Suprapubic skin (tissue), 4 donors: ENCODE measurements at regions not wholly inside any gene's neighbourhood (a gene's known extent, or its start where the extent isn't known, plus 50 kb on each side); places are given as distances from the start of the nearest gene placed in this dataset.

Source experiments
- DNase-seq, 2 donors: peaks; one replicate each; pipeline ENCODE4 v3.0.0-alpha.2; 2019; ENCODE audit warnings: low spot score in 2 of 2
- H3K27ac ChIP-seq: fragments of 200-600 bp; sonication (generic); one replicate; pipeline ENCODE4 v1.5.1; 2019
- H3K27me3 ChIP-seq: fragments of 200-600 bp; sonication (generic); one replicate; pipeline ENCODE4 v1.5.1; 2019
- H3K36me3 ChIP-seq: fragments of 200-600 bp; sonication (generic); one replicate; pipeline ENCODE4 v1.5.1; 2019
- H3K4me1 ChIP-seq: fragments of 200-600 bp; sonication (generic); one replicate; pipeline ENCODE4 v1.5.1; 2019
- H3K4me3 ChIP-seq: fragments of 200-600 bp; sonication (generic); one replicate; pipeline ENCODE4 v1.5.1; 2019; ENCODE audit warnings: mild to moderate bottlenecking
- H3K9me3 ChIP-seq: fragments of 200-600 bp; sonication (generic); one replicate; pipeline ENCODE4 v1.5.1; 2019
- CTCF ChIP-seq, 2 donors: fragments of 200-600 bp in 1 of 2; fragments of 450-650 bp in 1 of 2; sonication (generic) in 1 of 2; IDR thresholded peaks; one replicate each; pipeline ENCODE4 v1.5.1; 2016 to 2019; ENCODE audit warnings: antibody characterized with exemption in 2 of 2, mild to moderate bottlenecking in 1 of 2, moderate library complexity in 1 of 2
- EP300 ChIP-seq: sonication (generic); formaldehyde crosslinking; IDR thresholded peaks from one replicate; pipeline ENCODE4 v1.6.1; 2017; ENCODE audit warnings: antibody characterized with exemption
- POLR2A ChIP-seq, 2 donors: fragments of 450-650 bp; IDR thresholded peaks; one replicate each; pipeline ENCODE4 v1.6.1; 2017; ENCODE audit warnings: antibody characterized with exemption in 2 of 2, mild to moderate bottlenecking in 2 of 2, moderate library complexity in 2 of 2
- POLR2AphosphoS5 ChIP-seq, 3 donors: sonication (generic); formaldehyde crosslinking; IDR thresholded peaks; one replicate each; pipeline ENCODE4 v1.6.1; 2017; ENCODE audit warnings: antibody characterized with exemption in 3 of 3
- WGBS: methylation state at CpG from one replicate; pipeline ENCODE4 v1.1.5; 2018; 5-methylcytosine and 5-hydroxymethylcytosine counted together

GRCh38 chr17:77480509-77481215 is 339.9 kb downstream of the SEC14L1 start:
- H3K27me3 ChIP-seq = no peaks in the 10 kb centered on the region
- peaks cover 20% of the 10 kb centered on the region for H3K36me3 ChIP-seq
- H3K4me1 ChIP-seq = peaks cover 56% of the 10 kb centered on the region
- H3K4me3 ChIP-seq = no peak overlapping the region
- DNase-seq = peak in 1 of 2 donors; percentile 56
- WGBS = 83% methylated on average over 9 of the region's 25 CpGs
- no peak overlapping the region for H3K27ac ChIP-seq
- TF ChIP-seq POLR2A (IDR thresholded peaks at IDR 0.05) = no peak
- TF ChIP-seq CTCF (IDR thresholded peaks at IDR 0.05) = no peak
- TF ChIP-seq POLR2AphosphoS5 (IDR thresholded peaks at IDR 0.05) = no peak
- TF ChIP-seq EP300 = no peak
- H3K9me3 ChIP-seq = no peaks in the 10 kb centered on the region

- no peak overlapping the region for H3K4me3 ChIP-seq
- no peaks in the 10 kb centered on the region for H3K9me3 ChIP-seq
- peaks cover 45% of the 10 kb centered on the region for H3K4me1 ChIP-seq
- no peak overlapping the region for H3K27ac ChIP-seq
- DNase-seq = peak in 1 of 2 donors; percentile 60
- no peaks in the 10 kb centered on the region for H3K27me3 ChIP-seq
- TF ChIP-seq CTCF (IDR thresholded peaks at IDR 0.05) (no peak), POLR2A (IDR thresholded peaks at IDR 0.05) (no peak), EP300 (no peak), POLR2AphosphoS5 (IDR thresholded peaks at IDR 0.05) (no peak)
- H3K36me3 ChIP-seq = peaks cover 27% of the 10 kb centered on the region
- WGBS = 87% methylated on average over 8 of the region's 35 CpGs
Measured at GRCh38 chr17:77481476-77482374, 341.0 kb downstream of the SEC14L1 start.

DNA sequence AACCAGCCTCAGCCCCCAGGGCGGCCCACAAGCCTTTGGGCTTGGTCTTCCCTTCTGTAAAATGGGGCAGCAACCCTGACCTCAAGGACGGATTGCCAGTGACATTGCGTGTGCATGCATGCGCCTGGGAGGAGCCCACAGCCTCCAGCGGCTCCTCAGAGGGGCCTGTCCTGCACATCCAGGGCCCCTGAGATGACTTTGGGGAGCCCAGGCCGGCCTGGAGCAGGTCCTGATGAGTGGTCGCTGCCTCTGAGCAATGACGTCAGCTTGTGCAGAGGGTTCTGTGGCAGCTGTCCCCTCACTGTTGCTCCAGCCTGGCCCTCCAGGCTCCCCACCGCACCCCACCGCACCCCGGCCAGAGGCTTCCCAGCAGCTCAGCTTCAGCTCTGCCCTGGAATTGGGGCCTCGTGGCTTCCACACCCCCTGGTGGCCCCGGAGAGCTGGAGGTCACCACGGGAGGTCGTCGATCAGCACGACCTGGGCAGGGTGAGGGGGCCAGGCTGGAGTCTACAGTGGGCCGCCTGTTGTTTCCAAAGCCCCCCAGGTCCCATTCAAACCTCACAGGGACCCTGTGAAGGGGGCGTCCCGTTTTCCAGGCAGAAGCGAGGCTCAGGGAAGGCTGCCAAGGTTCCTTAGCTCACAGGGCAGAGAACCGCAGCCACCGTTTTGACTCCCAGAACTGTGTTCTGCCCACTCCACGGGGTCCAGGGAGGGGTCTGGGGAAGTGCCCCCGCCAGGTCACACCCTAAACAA is 341.8 kb downstream of the SEC14L1 start:
- peak in 1 of 2 donors; percentile 60 for DNase-seq
- Histone ChIP-seq H3K36me3 (peaks cover 35% of the 10 kb centered on the region), H3K27me3 (no peaks in the 10 kb centered on the region), H3K9me3 (no peaks in the 10 kb centered on the region), H3K27ac (no peak overlapping the region), H3K4me1 (peaks cover 37% of the 10 kb centered on the region), H3K4me3 (no peak overlapping the region)
- WGBS = 63% methylated on average over 8 of the region's 25 CpGs
- TF ChIP-seq CTCF (IDR thresholded peaks at IDR 0.05) = no peak
- TF ChIP-seq POLR2A (IDR thresholded peaks at IDR 0.05) = no peak
- TF ChIP-seq POLR2AphosphoS5 (IDR thresholded peaks at IDR 0.05) = no peak
- no peak for TF ChIP-seq EP300

- Histone ChIP-seq H3K4me1 (peaks cover 31% of the 10 kb centered on the region), H3K27ac (no peak overlapping the region), H3K4me3 (no peak overlapping the region), H3K27me3 (no peaks in the 10 kb centered on the region), H3K9me3 (no peaks in the 10 kb centered on the region), H3K36me3 (peaks cover 41% of the 10 kb centered on the region)
- TF ChIP-seq POLR2A (IDR thresholded peaks at IDR 0.05) (no peak), CTCF (IDR thresholded peaks at IDR 0.05) (no peak)
- DNase-seq = peak in 1 of 2 donors; percentile 51
- WGBS = 96% methylated on average over 7 of the region's 12 CpGs
Measured at GRCh38 chr17:77483128-77483598, 342.4 kb downstream of the SEC14L1 start.
